HG03457 (cell line): ENCODE measurements at regions not wholly inside any gene's neighbourhood (a gene's known extent, or its start where the extent isn't known, plus 50 kb on each side); places are given as distances from the start of the nearest gene placed in this dataset.
"Not testable (repeated sequence)": the region's sequence is repeated elsewhere in the genome, so short reads cannot be mapped to it uniquely, and the experiment has no call there.

Source experiments
- ATAC-seq: cut with Tn5 transposase; IDR thresholded peaks from one replicate; pipeline ENCODE4 v1.9.1; 2021; ENCODE audit warnings: moderate number of reproducible peaks; ENCODE audit not compliant: unreplicated experiment

GRCh38 chr18:79595876-79596374 is 83.7 kb upstream of the CTDP1 start:
- ATAC-seq = no peak

- ATAC-seq = no peak
Measured at GRCh38 chr18:79596446-79597175, 83.0 kb upstream of the CTDP1 start.

- no peak for ATAC-seq
Measured at GRCh38 chr18:79597176-79597830, 82.3 kb upstream of the CTDP1 start.

- no peak for ATAC-seq
Measured at GRCh38 chr18:79597831-79598632, 81.6 kb upstream of the CTDP1 start.

- ATAC-seq = no peak
Measured at GRCh38 chr18:79598633-79599175, 80.9 kb upstream of the CTDP1 start.

- ATAC-seq = no peak
Measured at GRCh38 chr18:79599441-79599931, 80.1 kb upstream of the CTDP1 start.

GRCh38 chr18:79600141-79600540 is 79.5 kb upstream of the CTDP1 start:
- ATAC-seq = no peak

- no peak for ATAC-seq
Measured at GRCh38 chr18:79600596-79600995, 79.0 kb upstream of the CTDP1 start.

- ATAC-seq = no peak
Measured at GRCh38 chr18:79601234-79601633, 78.4 kb upstream of the CTDP1 start.

GRCh38 chr18:79603321-79604204 is 76.0 kb upstream of the CTDP1 start:
- ATAC-seq = no peak

- ATAC-seq = no peak
Measured at GRCh38 chr18:79604205-79604912, 75.2 kb upstream of the CTDP1 start.

- ATAC-seq = no peak
Measured at GRCh38 chr18:79604913-79605880, 74.4 kb upstream of the CTDP1 start.

- not testable (repeated sequence) for ATAC-seq
Measured at GRCh38 chr18:79606071-79606470, 73.5 kb upstream of the CTDP1 start.

- no peak for ATAC-seq
Measured at GRCh38 chr18:79606621-79607331, 72.8 kb upstream of the CTDP1 start.

GRCh38 chr18:79607361-79607952 is 72.1 kb upstream of the CTDP1 start:
- ATAC-seq = no peak

- ATAC-seq = no peak
Measured at GRCh38 chr18:79608069-79608468, 71.5 kb upstream of the CTDP1 start.

- no peak for ATAC-seq
Measured at GRCh38 chr18:79608535-79608934, 71.1 kb upstream of the CTDP1 start.
